K562 (cell line): ENCODE measurements at regions not wholly inside any gene's neighbourhood (a gene's known extent, or its start where the extent isn't known, plus 50 kb on each side); places are given as distances from the start of the nearest gene placed in this dataset.

ENCODE experiments used
- ATAC-seq: fragments of 200-7000 bp; cut with Tn5 transposase; 3 replicates; pipeline ENCODE4 v1.9.1; 2020; ENCODE audit warnings: moderate library complexity
- BruUV-seq: library from RNA; stranded (reverse); fragments of 400-500 nt; replicated peaks from 2 replicates; lab custom pipeline; 2021; lab: Mats Ljungman, UMichigan
- CTCF ChIA-PET: fragments of 300-600 bp; formaldehyde crosslinking; extraction: SDS; loops from one replicate; lab custom pipeline; 2021; ENCODE audit warnings: low intra/inter-chr PET ratio; lab: Yijun Ruan, JAX
- POLR2A ChIA-PET: fragments of 300-600, 350-650 bp; sonication (Branson Sonifier 250); formaldehyde crosslinking; extraction: SDS; loops from one replicate; lab custom pipeline; 2021; ENCODE audit warnings: antibody characterized with exemption, inconsistent platforms; lab: Yijun Ruan, JAX
- DNase-seq, 4 experiments: peaks; one replicate each; pipeline versions ENCODE4 v3.0.0 to v3.0.0-alpha.2; 2011 to 2018; ENCODE audit warnings: low spot score in 3 of 4, mixed read lengths in 3 of 4; ENCODE audit errors: extremely low read depth in 1 of 4
- FAIRE-seq: peaks from 2 replicates; lab custom pipeline; 2011; peaks lifted over from hg19 to GRCh38; lab: Jason Lieb, UNC
- H2AFZ ChIP-seq: 2 replicates; pipeline ENCODE4 v1.6.0; 2011; ENCODE audit warnings: low read depth, low read length, control low read depth, inconsistent platforms
- H3K27ac ChIP-seq: fragments of 200-600 bp; 3 replicates; pipeline ENCODE4 v1.8.0; 2011; ENCODE audit warnings: low read depth, mild to moderate bottlenecking, control low read depth, inconsistent platforms, low read length, moderate library complexity, mixed read lengths; ENCODE audit errors: extremely low read depth
- H3K27me3 ChIP-seq, 2 experiments: fragments of 300-600 bp in 1 of 2; 2 replicates in 1 of 2; 3 replicates in 1 of 2; pipeline versions ENCODE4 v1.6.0 to v1.8.0; 2011; ENCODE audit warnings: inconsistent platforms in 2 of 2, low read length in 2 of 2, mild to moderate bottlenecking in 1 of 2, mixed read lengths in 1 of 2, moderate library complexity in 1 of 2; ENCODE audit not compliant: control insufficient read depth in 2 of 2, insufficient read depth in 2 of 2
- H3K36me3 ChIP-seq: fragments of 300-600 bp; 3 replicates; pipeline ENCODE4 v1.8.0; 2011; ENCODE audit warnings: mild to moderate bottlenecking, low read length, inconsistent platforms; ENCODE audit not compliant: control insufficient read depth, insufficient read depth
- H3K4me1 ChIP-seq, 2 experiments: fragments of 200-600 bp in 1 of 2; replicated peaks in 1 of 2; 2 replicates in 1 of 2; 3 replicates in 1 of 2; pipeline versions ENCODE4 v1.5.1 to v1.8.0; 2011; ENCODE audit warnings: inconsistent platforms in 2 of 2, low read length in 2 of 2, mild to moderate bottlenecking in 1 of 2, mixed read lengths in 1 of 2, moderate library complexity in 1 of 2; ENCODE audit not compliant: control insufficient read depth in 2 of 2, insufficient read depth in 2 of 2
- H3K4me2 ChIP-seq: 2 replicates; pipeline ENCODE4 v1.6.1; 2011; ENCODE audit warnings: low read length, control low read depth, inconsistent platforms, mixed read lengths; ENCODE audit not compliant: insufficient read depth
- H3K4me3 ChIP-seq: fragments of 200-600 bp; sonication (generic), shearing (Covaris generic); 2 replicates; pipeline ENCODE4 v1.5.1; 2016; ENCODE audit warnings: control low read depth, inconsistent platforms
- H3K79me2 ChIP-seq: fragments of 200-600 bp; 3 replicates; pipeline ENCODE4 v1.8.0; 2011; ENCODE audit warnings: low read length, inconsistent platforms; ENCODE audit not compliant: control insufficient read depth, insufficient read depth
- H3K9ac ChIP-seq, 2 experiments: 2 replicates each; pipeline versions ENCODE4 v1.6.0 to v1.6.1; 2011; ENCODE audit warnings: low read depth in 2 of 2, low read length in 2 of 2, control low read depth in 1 of 2, inconsistent platforms in 1 of 2, mild to moderate bottlenecking in 1 of 2, mixed read lengths in 1 of 2; ENCODE audit not compliant: insufficient read depth in 1 of 2
- H3K9me1 ChIP-seq: one replicate; pipeline ENCODE4 v1.6.0; 2011; ENCODE audit warnings: inconsistent platforms, mild to moderate bottlenecking, low read length, moderate library complexity; ENCODE audit not compliant: control insufficient read depth, insufficient read depth
- H3K9me3 ChIP-seq: replicated peaks from 2 replicates; pipeline ENCODE4 v1.5.1; 2011; ENCODE audit warnings: low read depth, low read length, inconsistent platforms; ENCODE audit not compliant: control insufficient read depth, insufficient read depth
- H4K20me1 ChIP-seq: replicated peaks from 2 replicates; pipeline ENCODE4 v1.6.1; 2011; ENCODE audit warnings: low read length, inconsistent platforms, mixed read lengths; ENCODE audit not compliant: control insufficient read depth, insufficient read depth
- ADNP ChIP-seq: fragments of 200-800 bp; sonication (Bioruptor generic); IDR thresholded peaks from 2 replicates; pipeline ENCODE4 v1.6.1; 2016; ENCODE audit warnings: missing genetic modification characterization, missing compliant biosample characterization
- BRD4 ChIP-seq: fragments of 200-600 bp; sonication (generic); IDR thresholded peaks from 2 replicates; pipeline ENCODE4 v1.6.1; 2017; ENCODE audit warnings: inconsistent platforms
- DLX4 ChIP-seq: fragments of 250-450 bp; sonication (Bioruptor Pico); IDR thresholded peaks from 2 replicates; pipeline ENCODE4 v1.6.1; 2021; ENCODE audit warnings: mild to moderate bottlenecking
- KHSRP ChIP-seq: fragments of 450-650 bp; IDR thresholded peaks from 2 replicates; pipeline ENCODE4 v1.6.1; 2017
- ZFP91 ChIP-seq: sonication (generic); formaldehyde crosslinking; IDR thresholded peaks from 2 replicates; pipeline ENCODE4 v1.8.0; 2022; ENCODE audit warnings: mild to moderate bottlenecking, missing genetic modification reagents
- ZNF253 ChIP-seq: fragments of 250-450 bp; sonication (Bioruptor Pico); conservative IDR thresholded peaks from 2 replicates; pipeline ENCODE4 v1.6.1; 2021; ENCODE audit warnings: mild to moderate bottlenecking
- ZNF449 ChIP-seq: fragments of 250-450 bp; sonication (Bioruptor Pico); IDR thresholded peaks from 2 replicates; pipeline ENCODE4 v1.8.0; 2022; ENCODE audit warnings: moderate library complexity, mild to moderate bottlenecking, inconsistent platforms
- in situ Hi-C: fragments of 300-500 bp; cut with MboI; formaldehyde crosslinking; loops from 4 replicates; pipeline ENCODE4 v1.15.0; 2018; ENCODE audit warnings: inconsistent platforms, mixed read lengths
- intact Hi-C: fragments of 100-400 bp; cut with micrococcal nuclease; formaldehyde crosslinking; loops from 2 replicates; pipeline ENCODE4 v1.14.2; 2022

- no peak for TF ChIP-seq DLX4 (CRISPR knock-in tag)
- TF ChIP-seq ZNF449 (CRISPR knock-in tag): no peak
- no peak for TF ChIP-seq ZFP91 (CRISPR knock-in tag)
- no peak for TF ChIP-seq KHSRP
These were observed 216.8 kb upstream of the RGMB start (continued) for GRCh38 chr5:98556712-98557111.

- H4K20me1 ChIP-seq: no peaks in the 10 kb centered on the region
- CTCF ChIA-PET: no interaction called here
- no peaks in the 10 kb centered on the region for H3K9me3 ChIP-seq
- H3K4me3 ChIP-seq: no peak overlapping the region
- no peak overlapping the region for H3K27ac ChIP-seq
- no peaks in the 10 kb centered on the region for H3K9me1 ChIP-seq
- H3K4me2 ChIP-seq: no peak overlapping the region
- TF ChIP-seq ZNF253 (CRISPR knock-in tag) (no peak), ADNP (tag) (no peak), BRD4 (no peak)
- no peaks in the 10 kb centered on the region for H3K27me3 ChIP-seq
- no peak for ATAC-seq
- H3K9ac ChIP-seq: no peak overlapping the region
- in situ Hi-C loops (no loop called here), intact Hi-C loops (no loop called here)
- no peaks in the 10 kb centered on the region for H3K79me2 ChIP-seq
- POLR2A ChIA-PET: no interaction called here
- no peaks in the 10 kb centered on the region for H3K4me1 ChIP-seq
- no peak for FAIRE-seq
- DNase-seq: no peak
- H2AFZ ChIP-seq: no peak overlapping the region
- no TSS peak for BruUV-seq
- no peaks in the 10 kb centered on the region for H3K36me3 ChIP-seq
These were observed 215.5 kb upstream of the RGMB start for GRCh38 chr5:98557916-98558315.
